K562 (cell line): ENCODE measurements at regions not wholly inside any gene's neighbourhood (a gene's known extent, or its start where the extent isn't known, plus 50 kb on each side); places are given as distances from the start of the nearest gene placed in this dataset.

Experiments
- ATAC-seq: fragments of 200-7000 bp; cut with Tn5 transposase; 3 replicates; pipeline ENCODE4 v1.9.1; 2020; ENCODE audit warnings: moderate library complexity
- BruUV-seq: library from RNA; stranded (reverse); fragments of 400-500 nt; replicated peaks from 2 replicates; lab custom pipeline; 2021; lab: Mats Ljungman, UMichigan
- CTCF ChIA-PET: fragments of 300-600 bp; formaldehyde crosslinking; extraction: SDS; loops from one replicate; lab custom pipeline; 2021; ENCODE audit warnings: low intra/inter-chr PET ratio; lab: Yijun Ruan, JAX
- POLR2A ChIA-PET: fragments of 300-600, 350-650 bp; sonication (Branson Sonifier 250); formaldehyde crosslinking; extraction: SDS; loops from one replicate; lab custom pipeline; 2021; ENCODE audit warnings: antibody characterized with exemption, inconsistent platforms; lab: Yijun Ruan, JAX
- DNase-seq, 4 experiments: peaks; one replicate each; pipeline versions ENCODE4 v3.0.0 to v3.0.0-alpha.2; 2011 to 2018; ENCODE audit warnings: low spot score in 3 of 4, mixed read lengths in 3 of 4; ENCODE audit errors: extremely low read depth in 1 of 4
- FAIRE-seq: peaks from 2 replicates; lab custom pipeline; 2011; peaks lifted over from hg19 to GRCh38; lab: Jason Lieb, UNC
- H2AFZ ChIP-seq: 2 replicates; pipeline ENCODE4 v1.6.0; 2011; ENCODE audit warnings: low read depth, low read length, control low read depth, inconsistent platforms
- H3K27ac ChIP-seq: fragments of 200-600 bp; 3 replicates; pipeline ENCODE4 v1.8.0; 2011; ENCODE audit warnings: low read depth, mild to moderate bottlenecking, control low read depth, inconsistent platforms, low read length, moderate library complexity, mixed read lengths; ENCODE audit errors: extremely low read depth
- H3K27me3 ChIP-seq, 2 experiments: fragments of 300-600 bp in 1 of 2; 2 replicates in 1 of 2; 3 replicates in 1 of 2; pipeline versions ENCODE4 v1.6.0 to v1.8.0; 2011; ENCODE audit warnings: inconsistent platforms in 2 of 2, low read length in 2 of 2, mild to moderate bottlenecking in 1 of 2, mixed read lengths in 1 of 2, moderate library complexity in 1 of 2; ENCODE audit not compliant: control insufficient read depth in 2 of 2, insufficient read depth in 2 of 2
- H3K36me3 ChIP-seq: fragments of 300-600 bp; 3 replicates; pipeline ENCODE4 v1.8.0; 2011; ENCODE audit warnings: mild to moderate bottlenecking, low read length, inconsistent platforms; ENCODE audit not compliant: control insufficient read depth, insufficient read depth
- H3K4me1 ChIP-seq, 2 experiments: fragments of 200-600 bp in 1 of 2; replicated peaks in 1 of 2; 2 replicates in 1 of 2; 3 replicates in 1 of 2; pipeline versions ENCODE4 v1.5.1 to v1.8.0; 2011; ENCODE audit warnings: inconsistent platforms in 2 of 2, low read length in 2 of 2, mild to moderate bottlenecking in 1 of 2, mixed read lengths in 1 of 2, moderate library complexity in 1 of 2; ENCODE audit not compliant: control insufficient read depth in 2 of 2, insufficient read depth in 2 of 2
- H3K4me2 ChIP-seq: 2 replicates; pipeline ENCODE4 v1.6.1; 2011; ENCODE audit warnings: low read length, control low read depth, inconsistent platforms, mixed read lengths; ENCODE audit not compliant: insufficient read depth
- H3K4me3 ChIP-seq: fragments of 200-600 bp; sonication (generic), shearing (Covaris generic); 2 replicates; pipeline ENCODE4 v1.5.1; 2016; ENCODE audit warnings: control low read depth, inconsistent platforms
- H3K79me2 ChIP-seq: fragments of 200-600 bp; 3 replicates; pipeline ENCODE4 v1.8.0; 2011; ENCODE audit warnings: low read length, inconsistent platforms; ENCODE audit not compliant: control insufficient read depth, insufficient read depth
- H3K9ac ChIP-seq, 2 experiments: 2 replicates each; pipeline versions ENCODE4 v1.6.0 to v1.6.1; 2011; ENCODE audit warnings: low read depth in 2 of 2, low read length in 2 of 2, control low read depth in 1 of 2, inconsistent platforms in 1 of 2, mild to moderate bottlenecking in 1 of 2, mixed read lengths in 1 of 2; ENCODE audit not compliant: insufficient read depth in 1 of 2
- H3K9me1 ChIP-seq: one replicate; pipeline ENCODE4 v1.6.0; 2011; ENCODE audit warnings: inconsistent platforms, mild to moderate bottlenecking, low read length, moderate library complexity; ENCODE audit not compliant: control insufficient read depth, insufficient read depth
- H3K9me3 ChIP-seq: replicated peaks from 2 replicates; pipeline ENCODE4 v1.5.1; 2011; ENCODE audit warnings: low read depth, low read length, inconsistent platforms; ENCODE audit not compliant: control insufficient read depth, insufficient read depth
- H4K20me1 ChIP-seq: replicated peaks from 2 replicates; pipeline ENCODE4 v1.6.1; 2011; ENCODE audit warnings: low read length, inconsistent platforms, mixed read lengths; ENCODE audit not compliant: control insufficient read depth, insufficient read depth
- CBX2 ChIP-seq: fragments of 200-600 bp; sonication (generic); IDR thresholded peaks from one replicate; pipeline ENCODE4 v1.6.1; 2012; ENCODE audit warnings: mild to moderate bottlenecking, low read length, inconsistent platforms; ENCODE audit not compliant: insufficient read depth, poor library complexity, severe bottlenecking
- CREB1 ChIP-seq, 2 experiments: sonication (generic) in 1 of 2; formaldehyde crosslinking in 1 of 2; IDR thresholded peaks; 2 replicates each; pipeline versions ENCODE4 v1.6.1 to v1.8.0; 2012 to 2022; ENCODE audit warnings: inconsistent platforms in 1 of 2, mild to moderate bottlenecking in 1 of 2, missing genetic modification reagents in 1 of 2, moderate library complexity in 1 of 2
- FOXP1 ChIP-seq: sonication (generic); formaldehyde crosslinking; IDR thresholded peaks from 2 replicates; pipeline ENCODE4 v1.8.0; 2022; ENCODE audit warnings: mild to moderate bottlenecking, missing genetic modification reagents
- HDAC1 ChIP-seq, 2 experiments: fragments of 450-650 bp; IDR thresholded peaks; 2 replicates each; pipeline ENCODE4 v1.6.1; 2016 to 2017; ENCODE audit warnings: inconsistent platforms in 1 of 2, mild to moderate bottlenecking in 1 of 2, moderate library complexity in 1 of 2
- MIER1 ChIP-seq: fragments of 450-650 bp; IDR thresholded peaks from 2 replicates; pipeline ENCODE4 v1.6.1; 2016; ENCODE audit warnings: antibody characterized with exemption, mild to moderate bottlenecking, low read depth
- PBX2 ChIP-seq, 2 experiments: IDR thresholded peaks in 1 of 2; conservative IDR thresholded peaks in 1 of 2; 2 replicates each; pipeline ENCODE4 v1.6.1; 2016; ENCODE audit warnings: low read depth in 2 of 2, mild to moderate bottlenecking in 1 of 2, missing compliant biosample characterization in 1 of 2, missing genetic modification characterization in 1 of 2, moderate library complexity in 1 of 2
- POLR2B ChIP-seq: fragments of 450-650 bp; IDR thresholded peaks from 2 replicates; pipeline ENCODE4 v1.6.1; 2018; ENCODE audit warnings: low read depth; ENCODE audit not compliant: partially characterized antibody
- SREBF1 ChIP-seq: fragments of 150-350 bp; IDR thresholded peaks from 2 replicates; pipeline ENCODE4 v1.6.1; 2014; ENCODE audit warnings: antibody characterized with exemption, low read depth, low read length, borderline replicate concordance
- STAG1 ChIP-seq: sonication (generic); formaldehyde crosslinking; IDR thresholded peaks from 2 replicates; pipeline ENCODE4 v1.5.0; 2020; ENCODE audit warnings: missing genetic modification reagents, borderline replicate concordance
- SUPT5H ChIP-seq: fragments of 450-650 bp; IDR thresholded peaks from 2 replicates; pipeline ENCODE4 v1.6.1; 2016
- ZBTB2 ChIP-seq: fragments of 450-650 bp; IDR thresholded peaks from 2 replicates; pipeline ENCODE4 v1.6.1; 2016; ENCODE audit warnings: antibody characterized with exemption
- ZNF589 ChIP-seq: fragments of 200-800 bp; sonication (Bioruptor generic); IDR thresholded peaks from 2 replicates; pipeline ENCODE4 v1.6.1; 2016; ENCODE audit warnings: low read depth, missing genetic modification characterization, missing compliant biosample characterization
- ZNF717 ChIP-seq: fragments of 250-450 bp; sonication (Bioruptor Pico); IDR thresholded peaks from 2 replicates; pipeline ENCODE4 v1.5.0; 2021
- WGBS: fragments of 100-300 bp; shearing (Covaris generic); methylation state at CpG from one replicate; pipeline ENCODE4 v1.1.6; 2016; ENCODE audit warnings: low coverage, mixed read lengths; ENCODE audit not compliant: insufficient coverage; ENCODE audit errors: missing lambda C conversion rate; 5-methylcytosine and 5-hydroxymethylcytosine counted together
- in situ Hi-C: fragments of 300-500 bp; cut with MboI; formaldehyde crosslinking; loops from 4 replicates; pipeline ENCODE4 v1.15.0; 2018; ENCODE audit warnings: inconsistent platforms, mixed read lengths
- intact Hi-C: fragments of 100-400 bp; cut with micrococcal nuclease; formaldehyde crosslinking; loops from 2 replicates; pipeline ENCODE4 v1.14.2; 2022

- no peak for TF ChIP-seq PBX2 (CRISPR knock-in tag; IDR thresholded peaks at IDR 0.05; ENCODE audit: low read depth)
- 0 out of 2 replicates have a peak, but pooled peaks have one; percentile 5 for TF ChIP-seq PBX2 (tag; conservative IDR thresholded peaks at IDR 0.05; ENCODE audit: low read depth)
- TF ChIP-seq MIER1: no peak
- no peak for TF ChIP-seq STAG1 (CRISPR knock-in tag)
Measured at GRCh38 chr16:8113843-8114242, 476.5 kb downstream of the TMEM114 start (continued).

DNA sequence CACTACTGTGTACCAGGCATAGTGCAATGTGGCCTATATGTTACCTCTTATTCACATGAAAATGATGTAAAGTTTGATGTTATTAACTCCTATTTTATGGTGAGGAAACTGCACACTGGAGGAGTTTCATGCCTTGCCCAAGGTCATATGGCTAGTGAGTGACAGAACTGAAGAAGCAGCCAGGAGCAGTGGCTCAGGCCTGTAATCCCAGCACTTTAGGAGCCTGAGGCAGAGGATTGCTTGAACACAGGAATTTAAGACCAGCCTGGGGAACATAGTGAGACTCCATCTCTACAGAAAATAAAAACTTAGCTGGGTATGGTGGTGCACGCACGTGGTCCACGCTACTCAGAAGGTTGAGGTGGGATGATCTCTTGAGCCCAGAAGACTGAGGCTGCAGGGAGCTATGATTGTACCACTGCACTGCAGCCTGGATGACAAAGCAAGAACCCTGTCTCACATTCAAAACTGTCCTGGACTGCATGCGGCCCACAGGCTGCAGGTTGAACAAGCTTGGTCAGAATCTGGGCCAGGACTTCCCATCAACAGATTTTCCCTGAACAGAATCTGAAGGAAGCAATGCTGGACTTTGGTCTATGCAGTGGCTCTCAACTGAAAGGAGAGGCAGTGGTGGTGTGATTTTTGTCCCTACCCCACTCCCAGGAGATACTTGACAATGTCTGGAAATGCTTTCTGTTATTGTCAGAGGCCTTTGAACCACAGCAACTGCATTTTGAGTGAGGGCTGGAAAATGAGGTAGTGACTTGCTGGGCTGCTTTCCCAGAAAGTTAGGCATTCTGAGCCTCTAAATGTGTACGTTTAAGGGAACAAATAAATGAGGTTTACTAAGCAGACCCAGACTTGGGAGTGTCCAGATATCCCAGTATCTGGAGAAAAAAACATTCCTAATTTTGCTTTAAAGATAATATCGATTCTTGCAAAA, 479.5 kb downstream of the TMEM114 start:
- FAIRE-seq (peak; percentile 86), ATAC-seq (peak; percentile 76), DNase-seq (peak in 1 of 4 experiments; percentile 87)
- peaks cover 35% of the 10 kb centered on the region for H3K36me3 ChIP-seq
- CTCF ChIA-PET: no interaction called here
- no peaks in the 10 kb centered on the region for H3K27me3 ChIP-seq
- in situ Hi-C loops: no loop called here
- peak overlapping the region; percentile 98 for H3K4me2 ChIP-seq
- H3K4me3 ChIP-seq: peak overlapping the region; percentile 55
- 2% methylated on average over 6 of the region's 6 CpGs for WGBS
- peaks cover 5% of the 10 kb centered on the region; the same call in 1 of the 2 replicates for H4K20me1 ChIP-seq
- peak overlapping the region; percentile 94 for H3K27ac ChIP-seq
- BruUV-seq: no TSS peak
- intact Hi-C loops: loop anchor here (2.0 to 10.0 kb wide), 3 partner anchors 62 to 72 kb away; no protein-coding TSS in a partner anchor
- H3K9me3 ChIP-seq: no peaks in the 10 kb centered on the region
- H2AFZ ChIP-seq: peak overlapping the region; percentile 47
- peaks cover 4 to 14% of the 10 kb centered on the region in 2 experiments; a peak in 4 of 5 replicates for H3K4me1 ChIP-seq
- H3K9me1 ChIP-seq: no peaks in the 10 kb centered on the region
- peak overlapping the region; percentile 84 to 85 for H3K9ac ChIP-seq
- POLR2A ChIA-PET: interaction anchor here (0.6 to 2.0 kb wide), 6 partner anchors 10 to 71 kb away, joined by 3 to 8 read pairs (median 3); no protein-coding TSS in a partner anchor
- H3K79me2 ChIP-seq: peaks cover 73% of the 10 kb centered on the region
- no peak for TF ChIP-seq CBX2
- TF ChIP-seq POLR2B: peak; percentile 33
- TF ChIP-seq ZBTB2: no peak
- peak in 1 of 2 experiments; percentile 73; a peak in 2 of 4 replicates for TF ChIP-seq HDAC1 (IDR thresholded peaks at IDR 0.05)
- no peak for TF ChIP-seq ZNF717 (CRISPR knock-in tag)
- no peak for TF ChIP-seq CREB1 (IDR thresholded peaks at IDR 0.05)
- no peak for TF ChIP-seq CREB1 (CRISPR knock-in tag; IDR thresholded peaks at IDR 0.05)
- TF ChIP-seq FOXP1 (CRISPR knock-in tag): no peak
- TF ChIP-seq ZNF589 (CRISPR knock-in tag): peak; percentile 37; the same call in 1 of the 2 replicates
- no peak for TF ChIP-seq SREBF1
- peak; percentile 72 for TF ChIP-seq SUPT5H
